Activated effector memory CD4-positive, alpha-beta T cell treated with Interleukin-2 at 50 U/mL for 16 hours (primary cell): ENCODE measurements at regions not wholly inside any gene's neighbourhood (a gene's known extent, or its start where the extent isn't known, plus 50 kb on each side); places are given as distances from the start of the nearest gene placed in this dataset.
"Not testable (repeated sequence)": the region's sequence is repeated elsewhere in the genome, so short reads cannot be mapped to it uniquely, and the experiment has no call there.

Experiments
- DNase-seq: peaks from one replicate; pipeline ENCODE4 v3.0.0-alpha.2; 2020

DNA sequence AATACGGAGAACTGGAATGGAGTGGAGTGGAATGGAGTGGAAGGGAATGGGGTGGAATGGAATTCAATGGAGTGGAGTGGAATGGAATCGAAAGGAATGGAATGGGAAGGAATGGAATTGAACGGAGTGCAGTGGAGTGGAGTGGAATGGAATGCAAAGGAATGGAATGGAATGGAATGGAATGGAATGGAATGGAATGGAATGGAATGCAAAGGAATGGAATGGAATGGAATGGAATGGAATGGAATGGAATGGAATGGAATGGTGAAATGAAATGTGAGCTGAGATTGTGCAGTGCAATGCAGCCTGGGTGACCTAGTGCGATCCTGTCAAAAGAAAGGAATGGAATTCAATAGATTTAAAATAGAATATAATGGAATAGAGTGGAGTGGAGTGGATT is 357.3 kb upstream of the WSB1 start:
- not testable (repeated sequence) for DNase-seq

DNA sequence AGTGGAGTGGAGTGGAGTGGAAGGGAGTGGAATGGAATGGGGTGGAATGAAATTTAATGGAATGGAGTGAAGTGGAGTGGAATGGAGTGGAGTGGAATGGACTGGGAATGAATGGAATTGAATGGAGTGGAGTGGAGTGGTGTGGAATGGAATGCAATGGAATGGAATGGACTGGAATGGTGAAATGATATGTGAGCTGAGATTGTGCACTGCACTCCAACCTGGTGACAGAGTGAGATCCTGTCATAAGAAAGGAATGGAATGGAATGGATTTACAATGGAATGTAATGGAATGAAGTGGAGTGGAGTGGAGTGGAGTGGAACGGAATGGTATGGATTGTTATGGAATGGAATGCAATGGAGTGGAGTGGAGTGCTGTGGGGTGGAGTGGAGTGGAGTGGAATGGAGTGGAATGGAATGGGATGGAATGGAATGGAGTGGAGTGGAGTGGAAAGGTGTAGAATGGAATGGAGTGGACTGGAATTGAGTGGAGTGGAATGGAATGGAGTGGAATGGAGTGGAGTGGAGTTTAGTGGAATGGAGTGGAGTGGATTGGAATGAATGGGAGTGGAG is 356.1 kb upstream of the WSB1 start:
- DNase-seq, result not testable (repeated sequence)

DNA sequence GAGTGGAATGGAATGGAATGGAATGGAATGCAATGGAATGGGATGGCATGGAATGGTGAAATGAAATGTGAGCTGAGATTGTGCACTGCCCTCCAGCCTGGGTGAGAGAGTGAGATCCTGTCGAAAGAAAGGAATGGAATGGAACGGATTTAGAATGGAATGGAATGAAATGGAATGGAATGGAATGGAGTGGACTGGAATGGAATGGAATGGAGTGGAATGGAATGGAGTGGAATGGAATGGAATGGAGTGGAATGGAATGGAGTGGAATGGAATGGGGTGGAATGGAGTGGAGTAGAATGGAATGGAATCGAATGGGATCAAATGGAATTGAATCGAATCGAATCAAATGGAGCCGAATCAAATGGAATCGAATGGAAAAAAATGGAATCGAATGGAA is 354.2 kb upstream of the WSB1 start:
- not testable (repeated sequence) for DNase-seq

DNA sequence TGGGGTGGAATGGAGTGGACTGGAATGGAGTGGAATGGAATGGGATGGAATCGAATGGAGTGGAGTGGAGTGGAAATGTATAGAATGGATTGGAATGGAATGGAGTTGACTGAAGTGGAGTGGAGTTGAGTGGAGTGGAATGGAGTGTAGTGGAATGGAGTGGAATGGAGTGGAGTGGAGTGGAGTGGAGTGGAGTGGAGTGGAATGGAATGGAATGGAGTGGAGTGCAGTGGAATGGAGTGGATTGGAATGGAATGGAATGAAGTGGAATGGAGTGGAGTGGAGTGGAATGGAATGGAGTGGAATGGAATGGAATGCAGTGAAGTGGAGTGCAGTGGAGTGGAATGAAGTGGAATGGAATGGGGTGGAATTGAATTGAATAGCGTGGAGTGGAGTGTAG is 353.3 kb upstream of the WSB1 start:
- DNase-seq, result not testable (repeated sequence)

DNA sequence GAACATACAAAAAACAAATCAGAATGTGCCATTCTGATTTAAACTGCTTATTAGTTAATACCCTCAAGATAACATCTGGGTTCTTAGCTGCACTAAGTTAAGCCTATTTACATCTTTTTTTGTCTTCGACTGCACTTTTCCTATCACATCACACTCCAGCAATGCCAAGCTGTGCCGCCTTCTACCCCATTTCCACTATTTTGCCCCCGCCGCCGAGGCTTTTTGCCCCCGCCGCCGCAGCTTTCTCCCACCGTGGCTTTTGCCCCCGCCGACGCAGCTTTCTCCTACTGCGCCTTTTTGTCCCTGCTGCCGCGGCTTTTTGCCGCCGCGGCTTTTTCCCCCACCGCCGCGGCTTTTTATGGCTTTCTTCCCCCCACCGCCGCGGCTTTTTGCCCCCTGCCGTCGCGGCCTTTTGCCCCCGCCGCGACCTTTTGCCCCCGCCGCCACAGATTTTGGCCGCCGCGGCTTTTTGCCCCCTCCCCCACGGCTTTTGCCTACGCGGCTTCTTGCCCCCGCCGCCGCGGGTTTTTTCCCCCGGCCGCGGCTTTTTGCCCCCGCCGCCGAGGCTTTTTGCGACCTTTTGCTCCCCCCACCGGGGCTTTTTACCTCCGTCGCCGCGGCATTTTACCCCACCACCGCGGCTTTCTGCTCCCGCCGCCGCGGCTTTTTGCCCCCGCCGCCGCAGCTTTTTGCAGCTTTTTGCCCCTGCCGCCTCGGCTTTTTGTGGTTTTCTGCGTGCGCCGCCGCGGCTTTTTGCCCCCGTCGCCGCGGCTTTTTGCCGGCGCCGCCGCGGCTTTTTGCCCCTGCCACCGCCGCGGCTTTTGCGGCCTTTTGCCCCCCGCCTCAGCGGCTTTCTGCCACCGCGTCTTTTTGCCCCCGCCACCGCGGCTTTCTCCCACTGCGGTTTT is 331.4 kb upstream of the WSB1 start:
- DNase-seq, result no peak

DNA sequence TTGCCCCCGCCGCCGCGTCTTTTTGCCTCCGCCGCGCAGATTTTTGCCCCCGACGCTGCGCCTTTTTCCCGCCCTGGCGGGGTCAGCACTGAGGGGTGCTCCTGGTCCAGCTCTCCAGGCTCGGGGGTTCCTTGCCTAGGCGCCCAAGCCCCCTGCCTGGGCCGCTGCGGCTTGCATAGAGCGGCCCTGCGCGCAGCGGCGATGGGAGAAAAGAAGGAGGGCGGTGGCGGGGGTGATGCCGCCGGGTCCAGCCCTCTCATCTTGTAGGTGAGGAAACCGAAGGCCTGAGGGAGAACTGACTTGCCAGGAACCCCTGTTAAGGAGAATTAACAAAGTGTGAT is 330.8 kb upstream of the WSB1 start:
- DNase-seq, result no peak

DNA sequence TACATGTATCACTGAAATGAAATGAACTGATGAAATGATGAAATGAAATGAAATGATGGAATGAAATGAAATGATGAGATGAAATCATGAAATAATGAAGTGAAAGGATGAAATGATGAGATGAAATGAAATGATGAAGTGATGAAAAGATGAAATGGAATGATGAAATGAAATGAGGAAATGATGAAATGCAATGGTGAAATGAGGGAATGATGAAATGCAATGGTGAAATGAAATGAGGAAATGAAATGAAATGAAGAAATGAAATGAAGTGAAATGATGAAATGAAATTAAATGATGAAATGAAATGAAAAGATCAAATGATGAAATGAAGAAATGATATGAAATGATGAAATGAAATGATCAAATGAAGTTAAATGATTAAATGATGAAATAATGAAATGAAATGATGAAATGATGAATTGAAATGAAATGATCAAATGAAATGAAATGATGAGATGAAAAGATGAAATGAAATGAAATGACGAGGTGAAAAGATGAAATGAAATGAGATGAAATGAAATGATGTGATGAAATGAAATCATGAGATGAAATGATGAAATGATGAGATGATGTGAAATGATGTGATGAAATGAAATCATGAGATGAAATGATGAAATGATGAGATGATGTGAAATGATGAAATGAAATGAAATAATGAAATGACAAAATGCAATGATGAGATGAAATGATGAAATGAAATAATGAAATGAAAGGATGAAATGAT is 327.9 kb upstream of the WSB1 start:
- not testable (repeated sequence) for DNase-seq

DNA sequence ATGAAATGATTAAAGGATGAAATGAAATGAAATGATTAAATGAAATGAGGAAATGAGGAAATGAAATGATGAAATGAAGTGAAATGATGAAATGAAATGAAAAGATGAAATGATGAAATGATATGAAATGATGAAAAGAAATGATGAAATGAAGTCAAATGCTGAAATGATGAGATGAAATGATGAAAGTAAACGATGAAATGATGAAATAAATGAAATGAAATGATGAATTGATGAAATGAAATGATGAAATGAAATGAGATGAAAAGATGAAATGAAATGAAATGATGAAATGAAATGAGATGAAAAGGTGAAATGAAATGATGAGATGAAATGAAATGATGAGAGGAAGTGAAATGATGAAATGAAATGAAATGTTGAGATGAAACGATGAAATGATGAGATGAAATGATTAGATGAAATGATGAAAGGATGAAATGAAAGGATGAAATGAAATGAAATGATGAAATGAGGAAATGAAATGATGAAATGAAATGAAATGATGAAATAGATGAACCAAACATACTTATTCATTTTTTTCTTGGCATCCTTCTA is 327.2 kb upstream of the WSB1 start:
- not testable (repeated sequence) for DNase-seq

DNA sequence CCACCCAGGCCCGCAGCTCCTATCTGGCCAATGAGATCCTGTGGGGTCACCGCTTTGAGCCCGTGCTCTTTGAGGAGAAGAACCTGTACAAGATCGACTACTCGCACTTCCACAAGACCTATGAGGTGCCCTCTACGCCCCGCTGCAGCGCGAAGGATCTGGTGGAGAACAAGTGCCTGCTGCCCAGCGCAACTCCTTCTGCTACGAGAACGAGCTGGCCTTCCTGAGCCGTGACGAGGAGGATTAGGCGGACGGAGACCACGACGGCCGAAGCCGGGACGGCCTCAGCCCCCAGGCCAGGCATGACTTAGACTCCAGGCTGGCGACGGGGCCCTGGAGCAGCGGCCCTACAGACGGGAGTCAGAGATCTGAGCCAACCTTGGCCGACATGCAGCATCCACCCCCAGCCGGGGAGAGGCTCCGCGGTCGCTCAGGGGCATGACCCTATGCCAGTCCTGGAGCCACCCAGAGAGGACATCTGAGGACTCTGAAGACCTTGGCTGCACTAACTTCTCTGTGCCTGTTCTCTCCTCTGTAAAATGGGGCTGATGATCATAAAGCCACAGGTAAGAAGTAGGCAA is 312.0 kb upstream of the WSB1 start:
- not testable (repeated sequence) for DNase-seq

DNA sequence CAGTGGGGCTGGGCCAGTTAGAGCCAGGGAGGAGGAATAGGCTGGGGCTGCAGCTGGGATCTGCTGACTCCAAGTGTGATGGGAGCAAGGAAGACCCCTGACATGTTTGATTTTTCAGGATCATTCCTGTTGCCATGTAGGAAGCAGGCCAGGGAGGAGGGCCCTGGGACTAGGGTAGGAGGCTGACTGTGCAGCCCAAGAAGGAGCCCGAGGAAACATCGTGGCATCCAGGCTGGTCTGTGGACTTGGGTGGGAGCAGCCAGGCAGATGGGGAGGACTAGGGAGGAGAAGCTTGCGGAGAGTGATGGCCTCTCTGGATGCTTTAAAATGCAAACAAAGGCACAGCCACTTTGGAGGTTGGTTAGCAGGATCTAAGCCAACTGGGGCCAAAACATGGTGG is 311.4 kb upstream of the WSB1 start:
- DNase-seq, result not testable (repeated sequence)

DNA sequence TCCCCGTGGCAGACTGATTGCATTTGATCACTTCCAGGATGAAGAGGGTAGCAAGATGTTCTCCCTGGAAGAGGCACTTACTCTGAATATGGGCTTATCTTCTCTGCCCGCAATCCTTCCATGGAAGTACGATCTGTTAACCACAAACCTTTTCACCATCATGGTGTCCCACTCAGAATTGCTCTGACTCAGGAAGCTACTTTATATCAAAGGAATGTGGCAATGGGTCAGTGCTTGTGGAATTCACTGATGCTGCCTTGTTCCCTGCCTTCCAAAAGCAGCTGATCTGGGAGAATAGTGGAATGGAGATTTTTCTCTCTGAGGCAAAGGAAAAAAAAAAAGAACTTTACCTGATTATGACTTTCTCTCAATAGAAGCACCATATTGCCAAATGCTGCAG is 306.1 kb upstream of the WSB1 start:
- not testable (repeated sequence) for DNase-seq

DNA sequence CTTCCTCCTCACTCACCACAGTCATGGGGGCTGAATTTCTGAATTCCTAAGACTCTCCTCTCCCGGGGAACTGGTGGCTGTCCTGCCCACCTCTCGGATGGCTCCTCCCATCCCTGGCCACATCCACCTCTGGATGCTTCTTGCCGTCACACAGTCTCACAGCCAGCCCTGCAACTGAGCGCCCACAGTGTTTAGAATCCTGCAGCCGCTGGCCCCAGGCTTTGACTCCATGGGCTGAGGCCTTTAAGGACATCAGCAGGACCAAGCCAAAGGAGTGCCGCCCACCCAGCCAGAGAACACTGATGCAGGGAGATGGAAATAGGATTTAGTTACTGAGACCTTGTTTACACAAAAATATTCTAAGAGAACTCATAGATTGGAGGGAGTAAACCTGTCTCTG is 299.3 kb upstream of the WSB1 start:
- DNase-seq, result not testable (repeated sequence)

DNA sequence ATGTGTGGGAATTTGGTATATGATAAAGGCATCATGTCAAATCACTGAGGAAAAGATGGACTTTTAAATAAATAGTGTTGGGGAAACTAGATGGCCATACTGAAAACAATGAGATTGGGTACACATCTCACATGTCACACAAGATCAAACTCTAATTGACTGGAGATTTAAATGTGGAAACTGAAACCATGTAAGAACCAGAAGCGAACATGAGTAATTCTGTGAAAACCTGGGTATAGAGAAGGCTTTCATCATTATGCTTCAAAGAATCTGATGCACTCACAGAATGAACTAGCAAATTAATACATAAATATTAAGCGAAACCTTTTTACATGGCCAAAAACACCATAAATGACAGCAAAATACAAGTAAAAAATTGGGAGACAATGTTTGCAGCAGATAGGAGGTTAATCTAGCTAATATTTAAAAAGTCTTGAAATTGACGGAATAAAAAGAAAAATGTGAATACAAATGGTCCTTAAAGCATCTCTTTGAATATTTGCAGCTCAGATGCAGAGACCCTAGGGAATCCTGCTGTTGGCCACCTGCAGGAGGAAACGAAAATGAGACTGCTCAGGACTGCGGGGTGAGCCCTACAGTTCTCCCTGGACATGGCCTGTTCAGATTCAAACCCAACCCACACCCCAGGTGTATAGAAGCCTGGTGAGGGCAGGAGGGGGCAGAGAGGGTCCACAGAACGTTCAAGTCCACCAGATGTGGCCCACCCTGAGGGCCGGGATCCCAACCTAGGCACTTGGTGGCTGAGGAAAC is 297.6 kb upstream of the WSB1 start:
- DNase-seq, result not testable (repeated sequence)

DNA sequence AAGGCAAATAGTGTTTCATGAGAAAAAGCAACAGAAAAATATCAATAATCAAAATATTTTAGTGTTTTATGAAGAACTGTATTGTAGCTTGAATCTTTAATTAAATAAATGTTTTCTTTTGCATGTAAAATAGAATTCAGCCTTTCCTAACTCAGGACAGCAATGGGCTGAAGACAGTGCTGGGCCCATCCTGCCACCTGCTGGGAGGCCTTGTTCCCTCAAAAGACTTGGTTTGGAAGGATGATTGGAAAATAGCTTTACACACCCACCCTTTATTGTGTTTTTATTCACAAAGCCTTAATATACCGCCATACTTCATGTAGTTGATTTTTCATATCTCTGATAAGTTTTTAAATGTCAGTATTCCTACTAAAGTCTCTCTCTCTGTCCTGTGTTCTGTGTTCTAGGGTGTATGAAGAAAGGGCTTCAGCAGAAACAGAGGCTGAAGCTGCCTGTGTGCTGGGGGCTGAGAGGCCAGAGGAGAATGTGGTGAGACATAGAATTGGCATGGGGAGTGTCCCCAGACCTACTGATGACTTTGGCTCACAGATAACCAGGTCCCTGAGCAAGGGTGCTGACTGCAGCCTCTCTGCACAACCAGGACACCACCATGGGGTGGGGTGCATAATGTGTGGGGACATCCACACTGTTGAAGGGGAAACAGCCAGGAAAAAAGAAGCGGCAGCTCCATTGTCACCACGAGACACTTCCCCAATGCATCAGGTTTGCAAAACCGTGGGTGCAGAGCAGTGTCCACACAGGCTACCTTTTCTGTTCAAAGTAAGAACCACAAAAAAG is 286.0 kb upstream of the WSB1 start:
- DNase-seq, result not testable (repeated sequence)

DNA sequence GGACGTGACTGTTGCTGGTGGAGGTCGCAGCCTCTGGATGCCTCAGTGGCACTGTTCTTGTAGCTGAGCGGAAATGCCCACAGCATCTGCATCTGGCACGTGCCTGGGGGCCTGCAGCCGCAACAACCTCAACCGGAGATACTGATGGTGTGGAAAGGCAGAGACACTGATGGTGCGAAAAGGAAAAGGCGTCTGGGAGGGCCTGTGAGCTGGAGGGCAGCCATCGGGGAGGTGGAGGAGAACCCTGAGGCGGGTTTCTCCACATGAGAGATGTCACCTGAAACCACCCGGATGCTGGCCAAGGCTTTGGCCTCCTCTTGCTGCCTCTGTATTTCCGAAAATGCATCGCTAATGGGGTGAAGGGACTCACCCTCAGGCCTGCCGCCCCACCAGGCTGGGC is 284.8 kb upstream of the WSB1 start:
- no peak for DNase-seq

DNA sequence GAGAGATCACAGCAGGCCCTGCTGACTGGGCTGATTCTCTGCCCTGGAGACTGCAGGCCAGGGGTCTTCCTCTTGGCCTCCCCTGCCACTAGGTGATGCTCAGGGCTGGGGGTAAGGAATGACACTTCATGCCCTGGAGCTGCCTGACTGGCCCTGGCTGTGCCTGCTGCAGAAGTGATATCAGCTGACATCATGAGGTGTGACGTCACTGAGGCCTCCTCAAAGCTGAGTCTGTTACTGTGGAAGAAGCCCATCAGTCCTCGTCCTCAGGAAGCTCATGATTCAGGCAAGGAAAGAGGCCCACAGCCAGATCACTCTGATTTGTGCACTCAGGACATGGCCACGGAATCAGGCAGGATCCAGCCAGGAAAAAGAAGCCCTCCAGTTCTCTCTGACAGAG is 283.8 kb upstream of the WSB1 start:
- not testable (repeated sequence) for DNase-seq

DNA sequence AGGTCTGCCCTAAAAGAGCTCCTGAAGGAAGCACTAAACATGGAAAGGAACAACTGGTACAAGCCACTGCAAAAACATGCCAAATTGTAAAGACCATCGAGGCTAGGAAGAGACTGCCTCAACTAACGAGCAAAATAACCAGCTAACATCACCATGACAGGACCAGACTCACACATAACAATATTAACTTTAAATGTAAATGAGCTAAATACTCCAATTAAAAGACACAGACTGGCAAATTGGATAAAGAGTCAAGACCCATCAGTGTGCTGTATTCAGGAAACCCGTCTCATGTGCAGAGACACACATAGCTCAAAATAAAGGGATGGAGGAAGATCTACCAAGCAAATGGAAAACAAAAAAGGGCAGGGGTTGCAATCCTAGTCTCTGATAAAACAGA is 263.4 kb upstream of the WSB1 start:
- DNase-seq, result not testable (repeated sequence)

DNA sequence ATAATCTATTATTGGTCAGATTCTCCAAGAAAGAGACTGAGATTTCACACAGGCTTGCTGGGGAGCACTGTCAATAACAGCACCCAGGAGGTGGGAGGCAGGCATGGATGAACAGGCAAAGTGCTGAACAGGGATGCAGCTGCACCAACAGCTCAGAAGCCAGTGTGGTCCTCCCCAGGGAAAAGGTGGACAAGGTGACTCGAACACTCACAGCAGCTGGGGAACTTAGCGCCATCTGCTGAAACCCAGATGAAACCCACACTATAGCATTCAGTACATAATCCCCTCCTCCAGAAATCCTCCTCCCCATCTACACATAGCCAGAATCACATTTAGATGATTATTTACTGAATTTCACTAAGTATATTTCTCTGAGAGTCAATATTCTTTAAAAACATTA is 255.2 kb upstream of the WSB1 start:
- no peak for DNase-seq

DNA sequence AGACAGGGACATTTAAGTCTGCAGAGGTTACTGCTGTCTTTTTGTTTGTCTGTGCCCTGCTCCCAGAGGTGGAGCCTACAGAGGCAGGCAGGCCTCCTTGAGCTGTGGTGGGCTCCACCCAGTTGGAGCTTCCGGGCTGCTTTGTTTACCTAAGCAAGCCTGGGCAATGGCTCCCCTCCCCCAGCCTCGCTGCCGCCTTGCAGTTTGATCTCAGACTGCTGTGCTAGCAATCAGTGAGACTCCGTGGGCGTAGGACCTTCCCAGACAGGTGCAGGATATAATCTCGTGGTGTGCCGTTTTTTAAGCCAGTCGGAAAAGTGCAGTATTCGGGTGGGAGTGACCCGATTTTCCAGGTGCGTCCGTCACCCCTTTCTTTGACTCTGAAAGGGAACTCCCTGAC is 248.9 kb upstream of the WSB1 start:
- not testable (repeated sequence) for DNase-seq

DNA sequence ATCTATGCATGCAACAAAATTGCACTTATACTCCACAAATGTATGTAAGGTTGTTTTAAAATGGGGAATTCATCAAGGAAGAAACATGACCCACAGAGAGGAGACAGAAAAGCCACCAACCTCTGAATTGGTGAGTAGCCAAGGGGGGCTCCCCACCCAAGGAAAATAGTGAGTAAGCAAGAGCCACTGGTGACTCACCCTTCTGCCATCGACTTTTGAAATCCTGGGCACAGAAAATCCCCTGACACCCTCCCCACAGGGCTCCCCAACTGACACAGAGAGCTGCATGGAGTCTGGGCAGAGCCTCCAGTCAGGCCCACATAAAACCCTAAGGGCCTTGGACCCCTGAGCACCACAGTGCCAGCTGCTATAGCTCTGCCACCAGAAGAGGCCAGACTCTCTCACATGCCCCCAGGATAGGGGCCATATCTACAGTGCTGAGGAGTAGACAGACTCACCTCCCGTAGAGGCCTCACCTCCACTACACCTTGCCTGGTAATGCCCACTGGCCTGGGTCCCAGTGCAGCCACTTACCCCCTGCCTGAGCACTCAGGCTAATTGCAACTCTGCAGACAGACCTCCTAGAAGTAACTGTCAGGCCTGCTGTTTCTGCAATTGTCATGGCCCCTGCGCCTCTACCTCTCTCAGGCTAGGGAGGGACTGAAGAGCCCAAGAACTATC is 244.7 kb upstream of the WSB1 start:
- no peak for DNase-seq

DNA sequence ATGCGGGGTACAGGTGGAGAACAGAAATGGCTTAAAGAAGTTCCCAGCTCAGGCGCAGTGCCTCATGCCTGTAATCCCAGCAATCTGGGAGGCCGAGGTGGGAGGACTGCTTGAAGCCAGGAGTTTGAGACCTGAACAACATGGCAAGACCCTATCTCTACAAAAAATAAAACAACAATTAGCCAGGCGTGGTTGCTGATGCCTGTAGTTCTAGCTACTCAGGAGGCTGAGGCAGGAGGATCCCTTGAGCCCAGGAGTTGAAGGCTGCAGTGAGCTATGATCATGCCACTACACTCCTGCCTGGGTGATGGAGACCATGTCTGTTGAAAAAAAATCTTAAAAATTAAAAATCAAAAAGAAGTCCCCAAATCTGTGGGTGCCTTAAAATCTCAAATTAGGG is 228.3 kb upstream of the WSB1 start:
- no peak for DNase-seq
